ENCODE measurements at regions not wholly inside any gene's neighbourhood (a gene's known extent, or its start where the extent isn't known, plus 50 kb on each side); places are given as distances from the start of the nearest gene placed in this dataset.

DNA sequence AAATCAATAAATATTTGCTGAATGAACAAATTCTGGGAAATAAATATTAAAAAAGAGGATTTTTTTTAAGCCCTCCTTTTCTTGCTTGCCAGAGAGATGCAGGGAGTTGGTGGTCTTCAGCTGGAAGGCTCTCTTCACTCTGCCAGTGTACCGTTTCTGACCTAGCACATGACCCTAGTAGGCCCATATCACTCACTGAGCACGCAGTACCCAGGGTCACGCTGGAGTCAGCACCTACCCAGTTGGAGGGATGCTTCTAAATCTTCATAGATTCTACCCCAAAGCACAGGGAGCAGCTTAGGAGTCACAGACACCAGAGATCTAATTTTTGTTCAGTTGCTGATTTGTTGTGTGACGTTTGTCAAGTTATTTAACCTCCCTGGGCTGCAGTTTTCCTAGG is 195.4 kb upstream of the TBX3 start:
- TF ChIP-seq, protein P1, sequence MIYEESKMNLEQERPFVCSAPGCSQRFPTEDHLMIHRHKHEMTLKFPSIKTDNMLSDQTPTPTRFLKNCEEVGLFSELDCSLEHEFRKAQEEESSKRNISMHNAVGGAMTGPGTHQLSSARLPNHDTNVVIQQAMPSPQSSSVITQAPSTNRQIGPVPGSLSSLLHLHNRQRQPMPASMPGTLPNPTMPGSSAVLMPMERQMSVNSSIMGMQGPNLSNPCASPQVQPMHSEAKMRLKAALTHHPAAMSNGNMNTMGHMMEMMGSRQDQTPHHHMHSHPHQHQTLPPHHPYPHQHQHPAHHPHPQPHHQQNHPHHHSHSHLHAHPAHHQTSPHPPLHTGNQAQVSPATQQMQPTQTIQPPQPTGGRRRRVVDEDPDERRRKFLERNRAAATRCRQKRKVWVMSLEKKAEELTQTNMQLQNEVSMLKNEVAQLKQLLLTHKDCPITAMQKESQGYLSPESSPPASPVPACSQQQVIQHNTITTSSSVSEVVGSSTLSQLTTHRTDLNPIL (CRISPR knock-in tag; IDR thresholded peaks at IDR 0.05; ENCODE audit: low read depth): no peak
- TF ChIP-seq ZNF565 (CRISPR knock-in tag; conservative IDR thresholded peaks at IDR 0.05; ENCODE audit: low read depth) (no peak), TCF4 (CRISPR knock-in tag; IDR thresholded peaks at IDR 0.05; ENCODE audit: borderline replicate concordance) (no peak), BACH2 (CRISPR knock-in tag; IDR thresholded peaks at IDR 0.05; ENCODE audit: borderline replicate concordance) (no peak), OSR1 (CRISPR knock-in tag; IDR thresholded peaks at IDR 0.05) (no peak), SNAI2 (CRISPR knock-in tag; IDR thresholded peaks at IDR 0.05) (no peak), ZNF70 (CRISPR knock-in tag; IDR thresholded peaks at IDR 0.05) (no peak), ZFP30 (CRISPR knock-in tag; IDR thresholded peaks at IDR 0.05) (no peak), ARNTL (CRISPR knock-in tag; IDR thresholded peaks at IDR 0.05; ENCODE audit: borderline replicate concordance, low read depth) (no peak), ZNF8 (CRISPR knock-in tag; IDR thresholded peaks at IDR 0.05) (no peak), GLIS3 (CRISPR knock-in tag; IDR thresholded peaks at IDR 0.05) (no peak), ZFP3 (CRISPR knock-in tag; IDR thresholded peaks at IDR 0.05) (no peak), ESRRG (CRISPR knock-in tag; IDR thresholded peaks at IDR 0.05) (no peak), TSHZ2 (CRISPR knock-in tag; IDR thresholded peaks at IDR 0.05) (no peak)
- TF ChIP-seq, protein P2, sequence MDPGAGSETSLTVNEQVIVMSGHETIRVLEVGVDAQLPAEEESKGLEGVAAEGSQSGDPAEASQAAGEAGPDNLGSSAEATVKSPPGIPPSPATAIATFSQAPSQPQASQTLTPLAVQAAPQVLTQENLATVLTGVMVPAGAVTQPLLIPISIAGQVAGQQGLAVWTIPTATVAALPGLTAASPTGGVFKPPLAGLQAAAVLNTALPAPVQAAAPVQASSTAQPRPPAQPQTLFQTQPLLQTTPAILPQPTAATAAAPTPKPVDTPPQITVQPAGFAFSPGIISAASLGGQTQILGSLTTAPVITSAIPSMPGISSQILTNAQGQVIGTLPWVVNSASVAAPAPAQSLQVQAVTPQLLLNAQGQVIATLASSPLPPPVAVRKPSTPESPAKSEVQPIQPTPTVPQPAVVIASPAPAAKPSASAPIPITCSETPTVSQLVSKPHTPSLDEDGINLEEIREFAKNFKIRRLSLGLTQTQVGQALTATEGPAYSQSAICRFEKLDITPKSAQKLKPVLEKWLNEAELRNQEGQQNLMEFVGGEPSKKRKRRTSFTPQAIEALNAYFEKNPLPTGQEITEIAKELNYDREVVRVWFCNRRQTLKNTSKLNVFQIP (CRISPR knock-in tag; IDR thresholded peaks at IDR 0.05; ENCODE audit: borderline replicate concordance, low read depth): no peak
- TF ChIP-seq, protein P3, sequence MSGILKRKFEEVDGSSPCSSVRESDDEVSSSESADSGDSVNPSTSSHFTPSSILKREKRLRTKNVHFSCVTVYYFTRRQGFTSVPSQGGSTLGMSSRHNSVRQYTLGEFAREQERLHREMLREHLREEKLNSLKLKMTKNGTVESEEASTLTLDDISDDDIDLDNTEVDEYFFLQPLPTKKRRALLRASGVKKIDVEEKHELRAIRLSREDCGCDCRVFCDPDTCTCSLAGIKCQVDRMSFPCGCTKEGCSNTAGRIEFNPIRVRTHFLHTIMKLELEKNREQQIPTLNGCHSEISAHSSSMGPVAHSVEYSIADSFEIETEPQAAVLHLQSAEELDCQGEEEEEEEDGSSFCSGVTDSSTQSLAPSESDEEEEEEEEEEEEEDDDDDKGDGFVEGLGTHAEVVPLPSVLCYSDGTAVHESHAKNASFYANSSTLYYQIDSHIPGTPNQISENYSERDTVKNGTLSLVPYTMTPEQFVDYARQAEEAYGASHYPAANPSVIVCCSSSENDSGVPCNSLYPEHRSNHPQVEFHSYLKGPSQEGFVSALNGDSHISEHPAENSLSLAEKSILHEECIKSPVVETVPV (CRISPR knock-in tag; IDR thresholded peaks at IDR 0.05): no peak
- TF ChIP-seq, protein P4, sequence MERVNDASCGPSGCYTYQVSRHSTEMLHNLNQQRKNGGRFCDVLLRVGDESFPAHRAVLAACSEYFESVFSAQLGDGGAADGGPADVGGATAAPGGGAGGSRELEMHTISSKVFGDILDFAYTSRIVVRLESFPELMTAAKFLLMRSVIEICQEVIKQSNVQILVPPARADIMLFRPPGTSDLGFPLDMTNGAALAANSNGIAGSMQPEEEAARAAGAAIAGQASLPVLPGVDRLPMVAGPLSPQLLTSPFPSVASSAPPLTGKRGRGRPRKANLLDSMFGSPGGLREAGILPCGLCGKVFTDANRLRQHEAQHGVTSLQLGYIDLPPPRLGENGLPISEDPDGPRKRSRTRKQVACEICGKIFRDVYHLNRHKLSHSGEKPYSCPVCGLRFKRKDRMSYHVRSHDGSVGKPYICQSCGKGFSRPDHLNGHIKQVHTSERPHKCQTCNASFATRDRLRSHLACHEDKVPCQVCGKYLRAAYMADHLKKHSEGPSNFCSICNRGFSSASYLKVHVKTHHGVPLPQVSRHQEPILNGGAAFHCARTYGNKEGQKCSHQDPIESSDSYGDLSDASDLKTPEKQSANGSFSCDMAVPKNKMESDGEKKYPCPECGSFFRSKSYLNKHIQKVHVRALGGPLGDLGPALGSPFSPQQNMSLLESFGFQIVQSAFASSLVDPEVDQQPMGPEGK (CRISPR knock-in tag; IDR thresholded peaks at IDR 0.05; ENCODE audit: borderline replicate concordance): no peak
- ATAC-seq: no peak

DNA sequence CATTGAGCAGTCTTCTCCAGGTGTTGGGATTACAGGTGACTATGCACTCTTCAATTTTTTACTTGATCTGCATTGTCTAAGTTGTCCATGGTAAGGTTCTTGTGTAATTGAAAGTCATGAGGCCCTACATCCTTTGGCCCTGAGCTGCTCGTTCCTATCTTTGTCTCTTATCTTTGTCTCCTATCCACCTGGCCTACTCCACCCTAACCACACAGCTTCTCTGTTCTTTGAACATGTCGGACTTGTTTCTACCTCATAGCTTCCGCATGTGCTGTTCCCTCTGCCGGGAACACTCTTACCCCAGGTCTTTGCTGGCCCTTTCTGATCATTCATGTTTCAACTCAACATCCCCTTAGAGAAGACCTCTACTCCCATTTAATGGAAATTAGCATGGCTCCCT is 194.8 kb upstream of the TBX3 start:
- ATAC-seq: no peak
- TF ChIP-seq, protein P2 (CRISPR knock-in tag; IDR thresholded peaks at IDR 0.05; ENCODE audit: borderline replicate concordance, low read depth): no peak
- TF ChIP-seq OSR1 (CRISPR knock-in tag; IDR thresholded peaks at IDR 0.05): no peak
- no peak for TF ChIP-seq SNAI2 (CRISPR knock-in tag; IDR thresholded peaks at IDR 0.05)
- TF ChIP-seq, protein P3 (CRISPR knock-in tag; IDR thresholded peaks at IDR 0.05): no peak
- TF ChIP-seq ZNF70 (CRISPR knock-in tag; IDR thresholded peaks at IDR 0.05): no peak
- TF ChIP-seq ZNF8 (CRISPR knock-in tag; IDR thresholded peaks at IDR 0.05): no peak
- TF ChIP-seq ZFP3 (CRISPR knock-in tag; IDR thresholded peaks at IDR 0.05): no peak
- no peak for TF ChIP-seq CSDC2 (CRISPR knock-in tag; IDR thresholded peaks at IDR 0.05)
- TF ChIP-seq BACH2 (CRISPR knock-in tag; IDR thresholded peaks at IDR 0.05; ENCODE audit: borderline replicate concordance): no peak
- TF ChIP-seq PPARA (CRISPR knock-in tag; IDR thresholded peaks at IDR 0.05; ENCODE audit: borderline replicate concordance): no peak
- TF ChIP-seq ZFP30 (CRISPR knock-in tag; IDR thresholded peaks at IDR 0.05): no peak
